Motor neuron (in vitro differentiated cells): ENCODE measurements at regions not wholly inside any gene's neighbourhood (a gene's known extent, or its start where the extent isn't known, plus 50 kb on each side); places are given as distances from the start of the nearest gene placed in this dataset.

Experiments used
- ATAC-seq, 8 experiments: fragments of 200-7000 bp; cut with Tn5 transposase; replicated peaks in 6 of 8; 2 replicates each; pipeline ENCODE4 v1.8.0; 2021; ENCODE audit warnings: mild to moderate bottlenecking in 8 of 8, moderate library complexity in 8 of 8
- H3K27ac ChIP-seq, 2 donors: fragments of 250-450 bp; sonication (Bioruptor Pico); 2 replicates each; pipeline ENCODE4 v1.9.0; 2021; ENCODE audit warnings: antibody characterized with exemption in 2 of 2, mild to moderate bottlenecking in 2 of 2, moderate library complexity in 1 of 2
- H3K4me1 ChIP-seq, 2 donors: fragments of 250-450 bp; sonication (Bioruptor Pico); replicated peaks in 1 of 2; 2 replicates each; pipeline ENCODE4 v1.6.1; 2021; ENCODE audit warnings: antibody characterized with exemption in 2 of 2, mild to moderate bottlenecking in 2 of 2, moderate library complexity in 1 of 2
- H3K4me3 ChIP-seq, 5 donors: fragments of 250-450 bp; sonication (Bioruptor Pico); 2 replicates each; pipeline ENCODE4 v1.9.0; 2021; ENCODE audit warnings: antibody characterized with exemption in 5 of 5, mild to moderate bottlenecking in 5 of 5, moderate library complexity in 4 of 5
- WGBS, 10 experiments: fragments of 450-650 bp; shearing (Covaris generic); methylation state at CpG; one replicate each; pipeline ENCODE4 v1.0.0; 2022; 5-methylcytosine and 5-hydroxymethylcytosine counted together
- in situ Hi-C, 9 experiments: fragments of 400-800 bp; cut with MboI; loops; one replicate each; pipeline ENCODE4 v1.15.0; 2021; ENCODE audit warnings: low sequenced_read_pairs in 9 of 9, low pct_unique_long_range_greater_than_20kb in 2 of 9; ENCODE audit not compliant: unreplicated experiment in 9 of 9

DNA sequence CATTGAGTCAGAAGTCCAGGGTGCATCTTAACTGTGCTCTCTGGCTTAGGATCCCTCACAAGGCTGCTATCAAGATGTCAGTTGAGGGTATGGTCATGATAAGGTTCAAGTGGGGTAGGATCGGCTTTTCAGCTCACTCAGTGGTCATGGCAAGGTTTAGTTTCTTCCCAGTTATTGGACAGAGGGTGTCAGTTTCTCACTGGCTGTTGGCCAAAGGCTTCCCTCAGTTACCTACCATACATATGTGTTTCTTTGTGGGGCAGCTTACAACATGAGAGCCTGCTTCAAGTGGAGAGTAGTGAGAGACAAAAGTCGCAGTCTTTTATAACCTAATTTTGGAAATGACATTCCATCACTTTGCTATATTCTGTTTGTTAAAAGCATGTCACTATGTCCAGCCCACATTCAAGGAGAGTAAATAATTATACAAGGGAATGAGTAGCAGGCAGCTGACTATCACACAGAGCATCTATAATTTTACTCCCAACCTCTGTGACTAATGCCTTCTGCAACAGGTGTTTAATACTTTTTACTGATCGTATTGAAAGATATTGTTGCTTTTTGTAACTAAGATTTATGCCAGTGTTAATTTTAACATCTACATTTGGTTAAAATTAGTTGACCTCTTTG, 572.8 kb upstream of the FBXO33 start:
- 7 to 100% (median 52%) methylated on average over 1 to 3 of the region's 3 CpGs; no CpG with 5 or more reads in 2 of the 10 experiments for WGBS, 10 experiments
- in situ Hi-C loops: no loop called here
- Histone ChIP-seq H3K4me3 (no peak overlapping the region), H3K4me1 (no peaks in the 10 kb centered on the region), H3K27ac (no peak overlapping the region)
- ATAC-seq: no peak

DNA sequence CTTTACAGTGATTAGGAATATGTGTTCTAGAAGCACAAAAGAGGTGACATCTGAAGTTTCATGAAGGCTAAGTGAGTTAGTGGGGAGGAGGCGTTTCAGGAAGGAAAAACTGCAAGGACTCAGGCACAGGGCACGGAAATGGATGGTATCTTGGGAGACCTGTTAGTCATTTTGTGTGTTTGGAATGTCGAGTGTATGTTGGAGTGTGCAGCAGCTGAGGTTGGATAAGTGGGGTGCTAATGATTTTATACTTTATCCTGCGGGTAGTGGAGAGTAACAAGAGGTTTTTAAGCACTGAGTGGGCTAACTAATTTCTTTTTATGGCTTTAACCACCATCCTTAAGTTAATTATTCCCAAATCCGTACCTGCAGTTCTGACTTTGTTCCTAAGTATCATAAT, 571.5 kb upstream of the FBXO33 start:
- 0 to 100% (median 73%) methylated on average over 2 to 5 of the region's 5 CpGs; no CpG with 5 or more reads in 1 of the 10 experiments for WGBS, 10 experiments
- H3K4me3 ChIP-seq: no peak overlapping the region
- no peak overlapping the region for H3K27ac ChIP-seq
- H3K4me1 ChIP-seq: no peaks in the 10 kb centered on the region
- ATAC-seq: no peak
- in situ Hi-C loops: no loop called here

DNA sequence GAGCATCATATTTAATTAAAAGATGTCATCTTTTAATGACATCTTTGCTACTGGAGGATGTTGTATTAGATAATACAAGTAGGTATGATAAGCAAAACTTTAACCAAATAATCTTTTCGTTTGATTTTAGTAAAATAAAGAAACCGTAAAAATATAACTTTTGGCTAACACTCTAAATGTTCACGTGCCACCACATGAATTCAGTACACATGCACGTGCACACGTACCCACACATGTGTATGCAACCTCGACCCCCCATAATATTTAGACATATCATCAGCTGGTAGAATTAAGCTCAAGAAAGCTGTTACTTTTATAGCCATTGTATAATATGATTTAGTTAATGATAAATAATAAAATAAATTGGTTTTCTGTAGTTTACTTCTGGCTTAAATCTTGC, 566.6 kb upstream of the FBXO33 start:
- Histone ChIP-seq H3K27ac (no peak overlapping the region), H3K4me3 (no peak overlapping the region), H3K4me1 (no peaks in the 10 kb centered on the region)
- in situ Hi-C loops: loop anchor here in 1 of 9 experiments (25.0 kb wide), 1 partner anchor 1588 kb away; no protein-coding TSS in a partner anchor
- 3 to 96% (median 85%) methylated on average over 2 to 6 of the region's 6 CpGs for WGBS, 10 experiments
- ATAC-seq: no peak

GRCh38 chr14:39998114-39998513, 565.9 kb upstream of the FBXO33 start:
- 7 to 100% (median 89%) methylated on average over 1 to 2 of the region's 2 CpGs for WGBS, 10 experiments
- Histone ChIP-seq H3K4me1 (no peaks in the 10 kb centered on the region), H3K27ac (no peak overlapping the region), H3K4me3 (no peak overlapping the region)
- in situ Hi-C loops: loop anchor here in 1 of 9 experiments (25.0 kb wide), 1 partner anchor 1589 kb away; no protein-coding TSS in a partner anchor
- no peak for ATAC-seq

GRCh38 chr14:39991041-39991440, 558.8 kb upstream of the FBXO33 start:
- no peak overlapping the region for H3K27ac ChIP-seq
- no peak overlapping the region for H3K4me3 ChIP-seq
- no peak for ATAC-seq
- in situ Hi-C loops: loop anchor here in 1 of 9 experiments (25.0 kb wide), 1 partner anchor 1596 kb away; no protein-coding TSS in a partner anchor
- no peaks in the 10 kb centered on the region for H3K4me1 ChIP-seq
- 0 to 100% (median 79%) methylated on average over 1 to 2 of the region's 2 CpGs for WGBS, 10 experiments

- Histone ChIP-seq H3K4me1 (no peaks in the 10 kb centered on the region), H3K4me3 (no peak overlapping the region), H3K27ac (no peak overlapping the region)
- WGBS, 10 experiments: 0 to 30% (median 17%) methylated on average over 1 to 2 of the region's 2 CpGs; no CpG with 5 or more reads in 1 of the 10 experiments
- ATAC-seq: peak in 3 of 8 experiments; percentile 29 to 81 (median 36)
- in situ Hi-C loops: loop anchor here in 1 of 9 experiments (25.0 kb wide), 1 partner anchor 1598 kb away; no protein-coding TSS in a partner anchor
Observed at GRCh38 chr14:39988939-39989338, 556.7 kb upstream of the FBXO33 start.

- in situ Hi-C loops: loop anchor here in 1 of 9 experiments (25.0 kb wide), 1 partner anchor 1603 kb away; no protein-coding TSS in a partner anchor
- 0 to 100% (median 35%) methylated on average over 1 to 2 of the region's 2 CpGs for WGBS, 10 experiments
- Histone ChIP-seq H3K4me1 (no peaks in the 10 kb centered on the region), H3K4me3 (no peak overlapping the region), H3K27ac (no peak overlapping the region)
- ATAC-seq: peak in 1 of 8 experiments; percentile 59
Observed at GRCh38 chr14:39984323-39984722, 552.1 kb upstream of the FBXO33 start.

GRCh38 chr14:39977198-39977597, 545.0 kb upstream of the FBXO33 start:
- H3K4me1 ChIP-seq: peaks cover 0 to 5% of the 10 kb centered on the region in 2 donors
- H3K27ac ChIP-seq: no peak overlapping the region
- in situ Hi-C loops: loop anchor here in 1 of 9 experiments (25.0 kb wide), 1 partner anchor 1610 kb away; no protein-coding TSS in a partner anchor
- peak in 2 of 8 experiments; percentile 7 to 22 for ATAC-seq
- H3K4me3 ChIP-seq: no peak overlapping the region
- 0 to 93% (median 48%) methylated on average over 1 to 3 of the region's 3 CpGs for WGBS, 10 experiments

GRCh38 chr14:39974036-39974435, 541.8 kb upstream of the FBXO33 start:
- H3K4me3 ChIP-seq: no peak overlapping the region
- in situ Hi-C loops: no loop called here
- no peak for ATAC-seq
- H3K27ac ChIP-seq: no peak overlapping the region
- WGBS, 10 experiments: 0 to 100% (median 100%) methylated on average over 1 of the region's 1 CpG; no CpG with 5 or more reads in 5 of the 10 experiments
- peaks cover 0 to 5% of the 10 kb centered on the region in 2 donors for H3K4me1 ChIP-seq

- 20 to 100% (median 100%) methylated on average over 1 to 2 of the region's 2 CpGs; no CpG with 5 or more reads in 7 of the 10 experiments for WGBS, 10 experiments
- peak in 3 of 8 experiments; percentile 39 to 80 (median 45) for ATAC-seq
- in situ Hi-C loops: no loop called here
- Histone ChIP-seq H3K4me1 (peaks cover 0 to 5% of the 10 kb centered on the region in 2 donors), H3K4me3 (no peak overlapping the region), H3K27ac (no peak overlapping the region)
Observed at GRCh38 chr14:39972704-39973103, 540.5 kb upstream of the FBXO33 start.

DNA sequence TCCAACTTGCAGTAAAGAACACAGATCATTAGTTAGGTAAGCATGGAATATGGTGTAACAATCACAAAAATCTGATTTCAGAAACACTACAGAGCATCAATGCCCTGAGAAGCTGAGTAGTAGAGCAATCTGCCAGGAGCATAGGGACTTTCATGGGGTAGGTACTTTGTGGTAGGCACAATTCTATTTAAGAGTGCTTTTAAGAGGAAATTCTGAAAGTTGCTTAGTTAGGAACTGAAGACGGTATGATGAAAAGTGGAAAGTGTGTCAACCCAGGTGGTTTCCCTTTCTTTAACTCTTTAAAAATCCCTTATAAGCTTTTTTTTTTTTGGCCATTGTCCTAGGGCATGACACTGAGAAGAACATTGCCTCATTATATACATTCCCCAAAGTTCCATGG, 535.7 kb upstream of the FBXO33 start:
- H3K27ac ChIP-seq: no peak overlapping the region
- in situ Hi-C loops: no loop called here
- ATAC-seq: no peak
- 0 to 100% (median 86%) methylated on average over 1 of the region's 1 CpG; no CpG with 5 or more reads in 4 of the 10 experiments for WGBS, 10 experiments
- no peak overlapping the region for H3K4me3 ChIP-seq
- H3K4me1 ChIP-seq: no peaks in the 10 kb centered on the region

GRCh38 chr14:39957987-39958386, 525.8 kb upstream of the FBXO33 start:
- H3K4me1 ChIP-seq: no peaks in the 10 kb centered on the region
- in situ Hi-C loops: no loop called here
- no peak for ATAC-seq
- H3K4me3 ChIP-seq: no peak overlapping the region
- 100% methylated on average over 1 to 2 of the region's 3 CpGs; no CpG with 5 or more reads in 8 of the 10 experiments for WGBS, 10 experiments
- H3K27ac ChIP-seq: no peak overlapping the region

GRCh38 chr14:39957290-39957689, 525.1 kb upstream of the FBXO33 start:
- no peak for ATAC-seq
- in situ Hi-C loops: no loop called here
- H3K4me1 ChIP-seq: no peaks in the 10 kb centered on the region

More at GRCh38 chr14:39957290-39957689, 525.1 kb upstream of the FBXO33 start:
- 5 to 100% (median 84%) methylated on average over 1 to 3 of the region's 3 CpGs; no CpG with 5 or more reads in 1 of the 10 experiments for WGBS, 10 experiments
- Histone ChIP-seq H3K4me3 (no peak overlapping the region), H3K27ac (no peak overlapping the region)
